KMS-11 (cell line): ENCODE measurements at regions not wholly inside any gene's neighbourhood (a gene's known extent, or its start where the extent isn't known, plus 50 kb on each side); places are given as distances from the start of the nearest gene placed in this dataset.
A peak's percentile ranks its signal among the peaks of the same experiment; 100 is the strongest.

Experiments used
- H2AFZ ChIP-seq: fragments of 200-600 bp; sonication (generic); 2 replicates; pipeline ENCODE4 v1.6.1; 2016; ENCODE audit warnings: antibody characterized with exemption, mixed run types, low read depth
- H3K27ac ChIP-seq: fragments of 200-600 bp; sonication (generic); 2 replicates; pipeline ENCODE4 v1.6.1; 2016; ENCODE audit warnings: mild to moderate bottlenecking, mixed run types
- H3K27me3 ChIP-seq: fragments of 200-600 bp; sonication (generic); 2 replicates; pipeline ENCODE4 v1.6.1; 2017; ENCODE audit warnings: mild to moderate bottlenecking, low read depth, mixed run types, moderate library complexity; ENCODE audit not compliant: insufficient read depth
- H3K36me3 ChIP-seq: fragments of 200-600 bp; sonication (generic); 2 replicates; pipeline ENCODE4 v1.6.1; 2017; ENCODE audit warnings: mild to moderate bottlenecking, mixed run types; ENCODE audit not compliant: insufficient read depth
- H3K4me1 ChIP-seq: fragments of 200-600 bp; sonication (generic); 2 replicates; pipeline ENCODE4 v1.6.1; 2016; ENCODE audit warnings: mild to moderate bottlenecking, low read depth, mixed run types; ENCODE audit not compliant: poor library complexity, severe bottlenecking
- H3K4me2 ChIP-seq: fragments of 200-600 bp; sonication (generic); 2 replicates; pipeline ENCODE4 v1.7.0; 2016; ENCODE audit warnings: mild to moderate bottlenecking, mixed run types
- H3K4me3 ChIP-seq: fragments of 200-600 bp; sonication (generic); IDR thresholded peaks from 2 replicates; pipeline ENCODE4 v1.6.1; 2017; ENCODE audit warnings: low read depth, low read length, mixed read lengths; ENCODE audit not compliant: insufficient read depth
- H3K79me2 ChIP-seq: fragments of 200-600 bp; sonication (generic); 2 replicates; pipeline ENCODE4 v1.6.1; 2016; ENCODE audit warnings: low read depth, mixed run types; ENCODE audit not compliant: insufficient read depth
- H3K9ac ChIP-seq: fragments of 200-600 bp; sonication (generic); 2 replicates; pipeline ENCODE4 v1.6.1; 2016; ENCODE audit warnings: mild to moderate bottlenecking, mixed run types
- H4K20me1 ChIP-seq: fragments of 200-600 bp; sonication (generic); 2 replicates; pipeline ENCODE4 v1.6.1; 2016; ENCODE audit warnings: mild to moderate bottlenecking, mixed run types; ENCODE audit not compliant: insufficient read depth
- CTCF ChIP-seq: fragments of 200-600 bp; sonication (generic); conservative IDR thresholded peaks from 2 replicates; pipeline ENCODE4 v1.6.1; 2017; ENCODE audit warnings: low read depth, mild to moderate bottlenecking, antibody characterized with exemption, low read length, moderate library complexity, mixed read lengths

GRCh38 chr1:8167936-8168335, 141.8 kb upstream of the ERRFI1 start:
- Histone ChIP-seq H3K9ac (no peak overlapping the region), H3K4me1 (peaks cover 41% of the 10 kb centered on the region)

GRCh38 chr1:8166406-8166805, 140.3 kb upstream of the ERRFI1 start:
- Histone ChIP-seq H3K36me3 (no peaks in the 10 kb centered on the region), H3K27ac (peak overlapping the region; percentile 60; the same call in 1 of the 2 replicates), H3K79me2 (no peaks in the 10 kb centered on the region), H2AFZ (0 out of 2 replicates have a peak overlapping the region, but pooled peaks have one; percentile 8), H3K4me1 (peaks cover 41% of the 10 kb centered on the region), H3K27me3 (no peaks in the 10 kb centered on the region), H3K4me3 (no peak overlapping the region), H3K4me2 (no peak overlapping the region), H3K9ac (no peak overlapping the region), H4K20me1 (no peaks in the 10 kb centered on the region)
- no peak for TF ChIP-seq CTCF

More at GRCh38 chr1:8167936-8168335, 141.8 kb upstream of the ERRFI1 start:
- no peaks in the 10 kb centered on the region for H3K79me2 ChIP-seq
- H4K20me1 ChIP-seq = no peaks in the 10 kb centered on the region
- H3K27ac ChIP-seq = peak overlapping the region; percentile 60
- no peak overlapping the region for H2AFZ ChIP-seq
- no peak for TF ChIP-seq CTCF
- H3K27me3 ChIP-seq = no peaks in the 10 kb centered on the region
- H3K36me3 ChIP-seq = no peaks in the 10 kb centered on the region
- H3K4me3 ChIP-seq = no peak overlapping the region
- no peak overlapping the region; the same call in 1 of the 2 replicates for H3K4me2 ChIP-seq

- H3K4me1 ChIP-seq = peaks cover 41% of the 10 kb centered on the region
- H2AFZ ChIP-seq = no peak overlapping the region
- H3K27ac ChIP-seq = no peak overlapping the region
- no peak overlapping the region for H3K4me3 ChIP-seq
- H3K9ac ChIP-seq = no peak overlapping the region
- no peaks in the 10 kb centered on the region for H3K79me2 ChIP-seq
- no peak overlapping the region for H3K4me2 ChIP-seq
- H3K36me3 ChIP-seq = no peaks in the 10 kb centered on the region
- H3K27me3 ChIP-seq = no peaks in the 10 kb centered on the region
- H4K20me1 ChIP-seq = no peaks in the 10 kb centered on the region
- no peak for TF ChIP-seq CTCF
Measured at GRCh38 chr1:8165595-8166360, 139.7 kb upstream of the ERRFI1 start.

- Histone ChIP-seq H3K27me3 (no peaks in the 10 kb centered on the region), H3K4me3 (no peak overlapping the region), H3K36me3 (no peaks in the 10 kb centered on the region), H2AFZ (no peak overlapping the region), H3K27ac (no peak overlapping the region), H3K4me1 (peaks cover 32% of the 10 kb centered on the region), H3K79me2 (no peaks in the 10 kb centered on the region), H4K20me1 (no peaks in the 10 kb centered on the region), H3K9ac (no peak overlapping the region), H3K4me2 (no peak overlapping the region)
- no peak for TF ChIP-seq CTCF
Measured at GRCh38 chr1:8164670-8165069, 138.6 kb upstream of the ERRFI1 start.
